Ascending aorta (tissue), 2 donors: ENCODE measurements at regions not wholly inside any gene's neighbourhood (a gene's known extent, or its start where the extent isn't known, plus 50 kb on each side); places are given as distances from the start of the nearest gene placed in this dataset.

Experiments
- DNase-seq, 2 donors: peaks; one replicate each; pipeline ENCODE4 v3.0.0-alpha.2; 2019; ENCODE audit warnings: low spot score in 2 of 2
- H3K27ac ChIP-seq, 2 donors: fragments of 200-600 bp; sonication (generic); one replicate each; pipeline ENCODE4 v1.5.1; 2016 to 2017; ENCODE audit warnings: mild to moderate bottlenecking in 1 of 2
- H3K27me3 ChIP-seq: fragments of 200-600 bp; sonication (generic); one replicate; pipeline ENCODE4 v1.5.1; 2017
- H3K36me3 ChIP-seq, 2 donors: fragments of 200-600 bp; sonication (generic); one replicate each; pipeline ENCODE4 v1.5.1; 2016
- H3K4me1 ChIP-seq, 2 donors: fragments of 200-600 bp; sonication (generic); one replicate each; pipeline ENCODE4 v1.5.1; 2016 to 2017; ENCODE audit warnings: mild to moderate bottlenecking in 1 of 2
- H3K4me3 ChIP-seq, 2 donors: fragments of 200-600 bp; sonication (generic); one replicate each; pipeline ENCODE4 v1.5.1; 2016 to 2017; ENCODE audit warnings: mild to moderate bottlenecking in 1 of 2
- H3K9me3 ChIP-seq, 2 donors: fragments of 200-600 bp; sonication (generic); one replicate each; pipeline ENCODE4 v1.5.1; 2016
- intact Hi-C: fragments of 100-400 bp; cut with DNase I; formaldehyde crosslinking; loops from one replicate; pipeline ENCODE4 v1.15.1; 2023
- TF ChIP-seq, protein P1 (sequence below), 3 experiments: fragments of 200-600 bp in 2 of 3; fragments of 450-650 bp in 1 of 3; sonication (generic) in 2 of 3; IDR thresholded peaks; one replicate each; pipeline ENCODE4 v1.5.1; 2016 to 2019; ENCODE audit warnings: antibody characterized with exemption in 3 of 3, mild to moderate bottlenecking in 1 of 3, moderate library complexity in 1 of 3

DNA sequence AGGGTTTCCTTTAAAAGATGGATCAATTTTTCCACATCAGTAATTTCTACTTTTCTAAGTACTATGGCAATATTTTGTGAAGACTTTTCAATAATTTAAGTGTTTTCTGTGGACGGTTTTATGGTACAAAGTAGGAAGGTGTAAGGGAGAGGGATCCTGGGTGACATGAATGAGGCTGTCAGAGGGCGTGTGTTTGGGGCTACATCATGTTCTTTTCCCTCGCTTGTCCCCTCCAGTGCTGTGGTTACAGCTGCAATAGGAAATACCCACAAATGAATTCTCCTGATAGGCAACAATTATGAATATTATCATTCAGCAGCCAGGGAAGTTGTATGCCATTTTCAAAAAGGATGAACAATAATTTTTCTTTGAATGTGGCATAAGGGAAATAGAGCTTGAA lies 83.8 kb downstream of the CAVIN4 start:
- Histone ChIP-seq H3K4me3 (no peak overlapping the region), H3K27ac (no peak overlapping the region), H3K4me1 (no peaks in the 10 kb centered on the region), H3K36me3 (no peaks in the 10 kb centered on the region), H3K9me3 (no peaks in the 10 kb centered on the region), H3K27me3 (no peaks in the 10 kb centered on the region)
- TF ChIP-seq, protein P1, sequence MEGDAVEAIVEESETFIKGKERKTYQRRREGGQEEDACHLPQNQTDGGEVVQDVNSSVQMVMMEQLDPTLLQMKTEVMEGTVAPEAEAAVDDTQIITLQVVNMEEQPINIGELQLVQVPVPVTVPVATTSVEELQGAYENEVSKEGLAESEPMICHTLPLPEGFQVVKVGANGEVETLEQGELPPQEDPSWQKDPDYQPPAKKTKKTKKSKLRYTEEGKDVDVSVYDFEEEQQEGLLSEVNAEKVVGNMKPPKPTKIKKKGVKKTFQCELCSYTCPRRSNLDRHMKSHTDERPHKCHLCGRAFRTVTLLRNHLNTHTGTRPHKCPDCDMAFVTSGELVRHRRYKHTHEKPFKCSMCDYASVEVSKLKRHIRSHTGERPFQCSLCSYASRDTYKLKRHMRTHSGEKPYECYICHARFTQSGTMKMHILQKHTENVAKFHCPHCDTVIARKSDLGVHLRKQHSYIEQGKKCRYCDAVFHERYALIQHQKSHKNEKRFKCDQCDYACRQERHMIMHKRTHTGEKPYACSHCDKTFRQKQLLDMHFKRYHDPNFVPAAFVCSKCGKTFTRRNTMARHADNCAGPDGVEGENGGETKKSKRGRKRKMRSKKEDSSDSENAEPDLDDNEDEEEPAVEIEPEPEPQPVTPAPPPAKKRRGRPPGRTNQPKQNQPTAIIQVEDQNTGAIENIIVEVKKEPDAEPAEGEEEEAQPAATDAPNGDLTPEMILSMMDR (IDR thresholded peaks at IDR 0.05) = no peak
- DNase-seq = no peak
- intact Hi-C loops = no loop called here

DNA sequence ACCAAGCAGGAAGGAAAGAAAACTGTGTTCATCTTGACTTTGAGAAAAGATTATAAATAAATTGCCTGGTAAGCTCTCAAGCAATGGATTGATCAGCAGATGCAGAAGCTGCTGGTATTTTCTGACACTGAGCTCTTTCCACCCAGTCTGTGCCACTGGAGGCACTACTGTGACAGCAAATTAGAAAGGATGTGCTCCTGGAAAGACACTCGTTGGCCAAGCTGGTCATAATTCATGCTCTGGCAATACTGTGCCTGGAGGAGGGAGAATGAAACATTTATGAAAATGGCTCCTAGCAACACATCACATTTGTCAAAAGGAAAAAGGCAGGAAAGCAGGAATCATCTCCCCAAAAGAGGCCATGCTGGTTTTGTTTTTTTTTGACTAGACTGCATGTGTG lies 84.2 kb downstream of the CAVIN4 start:
- Histone ChIP-seq H3K4me1 (no peaks in the 10 kb centered on the region), H3K27ac (no peak overlapping the region), H3K36me3 (no peaks in the 10 kb centered on the region), H3K9me3 (no peaks in the 10 kb centered on the region), H3K4me3 (no peak overlapping the region), H3K27me3 (no peaks in the 10 kb centered on the region)
- intact Hi-C loops = no loop called here
- no peak for DNase-seq
- TF ChIP-seq, protein P1 (IDR thresholded peaks at IDR 0.05) = no peak

DNA sequence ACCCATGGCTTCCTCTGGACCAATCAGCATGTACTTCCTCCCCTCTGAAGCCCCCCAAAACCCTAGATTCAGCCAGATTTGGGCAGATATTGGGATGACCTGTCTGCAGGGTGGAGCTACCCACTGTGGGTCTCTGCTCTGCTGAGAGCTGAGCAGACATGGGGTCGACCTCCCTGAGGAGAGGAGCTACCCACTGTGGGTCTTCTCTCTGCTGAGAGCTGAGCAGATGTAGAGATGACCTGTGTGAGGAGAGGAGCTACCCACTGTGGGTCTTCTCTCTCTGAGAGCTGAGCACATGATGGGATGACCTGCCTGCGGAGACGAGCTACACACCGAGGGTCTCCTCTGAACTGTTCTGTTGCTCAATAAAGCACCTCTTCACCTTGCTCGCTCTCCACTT lies 89.6 kb downstream of the CAVIN4 start:
- Histone ChIP-seq H3K36me3 (no peaks in the 10 kb centered on the region), H3K4me1 (no peaks in the 10 kb centered on the region), H3K27me3 (no peaks in the 10 kb centered on the region), H3K9me3 (no peaks in the 10 kb centered on the region), H3K27ac (no peak overlapping the region), H3K4me3 (no peak overlapping the region)
- TF ChIP-seq, protein P1 (IDR thresholded peaks at IDR 0.05) = no peak
- no peak for DNase-seq
- intact Hi-C loops = no loop called here

DNA sequence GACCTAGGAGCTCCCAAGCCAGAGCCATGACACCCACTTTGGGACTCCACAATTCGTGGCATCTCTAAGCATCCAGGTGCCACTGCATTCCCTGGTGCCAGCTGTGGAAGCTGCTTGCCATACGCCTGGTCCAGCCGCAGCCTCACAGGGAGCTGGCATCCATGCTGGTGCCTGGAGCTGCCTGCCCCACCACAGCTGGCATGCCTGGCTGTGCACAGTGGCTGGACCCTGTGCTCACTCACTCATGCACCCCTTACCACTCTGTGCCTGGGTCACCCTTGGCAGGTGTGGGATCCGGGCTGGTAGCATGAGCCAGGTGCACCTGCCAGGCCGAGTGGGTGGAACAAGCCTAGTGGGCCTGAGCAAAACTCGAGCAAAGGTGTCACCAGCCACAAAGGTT lies 90.1 kb downstream of the CAVIN4 start:
- intact Hi-C loops = no loop called here
- no peak for DNase-seq
- TF ChIP-seq, protein P1 (IDR thresholded peaks at IDR 0.05) = no peak

DNA sequence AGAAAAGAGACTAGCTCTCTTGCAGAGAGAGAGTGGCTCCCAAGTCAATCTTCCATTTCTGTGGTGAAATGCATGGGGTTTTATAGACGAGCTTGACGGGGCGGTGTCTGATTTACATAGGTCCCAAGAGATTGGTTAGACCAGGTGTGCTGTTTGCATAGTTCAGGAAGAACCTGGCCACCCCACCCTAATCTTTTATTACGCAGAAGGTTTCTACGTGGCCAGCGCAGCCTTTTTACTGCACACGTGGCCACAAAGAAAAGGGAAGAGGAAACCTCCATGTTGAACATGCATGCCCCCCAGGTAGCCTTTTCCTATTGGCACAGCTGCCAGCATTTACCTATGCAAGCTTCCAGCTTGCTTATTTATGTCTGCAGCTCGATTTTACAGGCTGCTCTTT lies 92.1 kb downstream of the CAVIN4 start:
- no peaks in the 10 kb centered on the region for H3K36me3 ChIP-seq
- intact Hi-C loops = no loop called here
- H3K27ac ChIP-seq = no peak overlapping the region
- no peaks in the 10 kb centered on the region for H3K27me3 ChIP-seq
- no peaks in the 10 kb centered on the region for H3K4me1 ChIP-seq
- TF ChIP-seq, protein P1 (IDR thresholded peaks at IDR 0.05) = no peak
- H3K4me3 ChIP-seq = no peak overlapping the region
- no peak for DNase-seq
- no peaks in the 10 kb centered on the region for H3K9me3 ChIP-seq

More for the DNA sequence above, 90.1 kb downstream of the CAVIN4 start:
- no peaks in the 10 kb centered on the region for H3K36me3 ChIP-seq
- no peaks in the 10 kb centered on the region for H3K9me3 ChIP-seq
- H3K4me1 ChIP-seq = no peaks in the 10 kb centered on the region
- H3K27me3 ChIP-seq = no peaks in the 10 kb centered on the region
- no peak overlapping the region for H3K27ac ChIP-seq
- H3K4me3 ChIP-seq = no peak overlapping the region

DNA sequence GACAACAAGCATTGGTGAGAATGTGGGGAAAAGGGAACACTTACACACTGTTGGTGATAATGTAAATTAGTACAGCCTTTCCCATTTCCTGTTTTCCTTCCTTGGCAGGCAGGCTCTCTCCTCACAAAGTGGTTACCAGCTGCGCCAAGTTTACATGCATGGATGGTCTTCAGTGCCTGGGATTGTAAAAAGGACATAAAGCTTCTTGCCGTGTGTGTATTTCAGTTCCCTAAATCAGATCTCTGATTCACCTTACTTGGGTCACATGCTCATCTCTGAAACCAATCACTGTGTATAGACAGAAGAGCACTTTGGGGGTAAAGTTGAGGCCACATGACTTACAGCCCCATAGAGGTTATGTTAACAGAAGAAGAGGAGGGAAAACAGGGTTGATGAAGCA lies 92.8 kb downstream of the CAVIN4 start:
- TF ChIP-seq, protein P1 (IDR thresholded peaks at IDR 0.05) = no peak
- Histone ChIP-seq H3K9me3 (no peaks in the 10 kb centered on the region), H3K27ac (no peak overlapping the region), H3K27me3 (no peaks in the 10 kb centered on the region), H3K36me3 (no peaks in the 10 kb centered on the region), H3K4me3 (no peak overlapping the region), H3K4me1 (no peaks in the 10 kb centered on the region)
- intact Hi-C loops = no loop called here
- DNase-seq = no peak
